ENCODE measurements at regions not wholly inside any gene's neighbourhood (a gene's known extent, or its start where the extent isn't known, plus 50 kb on each side); places are given as distances from the start of the nearest gene placed in this dataset.

- TF ChIP-seq PHF8 (CRISPR knock-in tag; IDR thresholded peaks at IDR 0.05), result no peak
- no peak for TF ChIP-seq ARID2 (CRISPR knock-in tag; IDR thresholded peaks at IDR 0.05; ENCODE audit: borderline replicate concordance)
- no peak for TF ChIP-seq ASH2L (IDR thresholded peaks at IDR 0.05; ENCODE audit: insufficient read length, low read depth, low read length)
- no peak for TF ChIP-seq CTCF (CRISPR knock-in tag; IDR thresholded peaks at IDR 0.05)
- no peak for TF ChIP-seq EZH2 (conservative IDR thresholded peaks at IDR 0.05; ENCODE audit: low read depth, low read length)
- no peak for TF ChIP-seq ETS1 (CRISPR knock-in tag; IDR thresholded peaks at IDR 0.05)
- TF ChIP-seq U2AF1 (optimal IDR thresholded peaks at IDR 0.05; ENCODE audit: low read depth, low read length), result no peak
- no peak for TF ChIP-seq ZNF740 (CRISPR knock-in tag; IDR thresholded peaks at IDR 0.05)
Observed at GRCh38 chr6:43942616-43943015, 172.6 kb downstream of the VEGFA start.
